GM19351 (cell line): ENCODE measurements at regions not wholly inside any gene's neighbourhood (a gene's known extent, or its start where the extent isn't known, plus 50 kb on each side); places are given as distances from the start of the nearest gene placed in this dataset.
"Not testable (repeated sequence)": the region's sequence is repeated elsewhere in the genome, so short reads cannot be mapped to it uniquely, and the experiment has no call there.

ENCODE experiments used
- ATAC-seq: cut with Tn5 transposase; IDR thresholded peaks from one replicate; pipeline ENCODE4 v1.9.1; 2021; ENCODE audit warnings: mild to moderate bottlenecking, moderate library complexity; ENCODE audit not compliant: unreplicated experiment

GRCh38 chr11:38060920-38061319 lies 1462.9 kb upstream of the RAG2 start:
- no peak for ATAC-seq

GRCh38 chr11:38060136-38060535 lies 1462.1 kb upstream of the RAG2 start:
- ATAC-seq: no peak

GRCh38 chr11:38046571-38047135 lies 1448.6 kb upstream of the RAG2 start:
- ATAC-seq: no peak

GRCh38 chr11:38043060-38043459 lies 1445.0 kb upstream of the RAG2 start:
- no peak for ATAC-seq

GRCh38 chr11:38038777-38039176 lies 1440.7 kb upstream of the RAG2 start:
- ATAC-seq: no peak

- ATAC-seq: no peak
These were observed 1421.2 kb upstream of the RAG2 start for GRCh38 chr11:38019072-38019775.

GRCh38 chr11:38014405-38014804 lies 1416.4 kb upstream of the RAG2 start:
- no peak for ATAC-seq

GRCh38 chr11:38013157-38013556 lies 1415.1 kb upstream of the RAG2 start:
- ATAC-seq: no peak

- ATAC-seq: no peak
These were observed 1413.5 kb upstream of the RAG2 start for GRCh38 chr11:38011496-38011895.

- ATAC-seq: no peak
These were observed 1411.9 kb upstream of the RAG2 start for GRCh38 chr11:38009932-38010331.

GRCh38 chr11:38006466-38006865 lies 1408.4 kb upstream of the RAG2 start:
- no peak for ATAC-seq

- no peak for ATAC-seq
These were observed 1407.6 kb upstream of the RAG2 start for GRCh38 chr11:38005597-38005996.

GRCh38 chr11:37999171-37999570 lies 1401.1 kb upstream of the RAG2 start:
- no peak for ATAC-seq

GRCh38 chr11:37995886-37996285 lies 1397.8 kb upstream of the RAG2 start:
- no peak for ATAC-seq

GRCh38 chr11:37988031-37988430 lies 1390.0 kb upstream of the RAG2 start:
- ATAC-seq: no peak

GRCh38 chr11:37984991-37985390 lies 1387.0 kb upstream of the RAG2 start:
- ATAC-seq: no peak

- ATAC-seq: no peak
These were observed 1380.6 kb upstream of the RAG2 start for GRCh38 chr11:37978647-37979046.

- ATAC-seq: no peak
These were observed 1375.9 kb upstream of the RAG2 start for GRCh38 chr11:37973941-37974340.

GRCh38 chr11:37972691-37973090 lies 1374.7 kb upstream of the RAG2 start:
- no peak for ATAC-seq

GRCh38 chr11:37969336-37969735 lies 1371.3 kb upstream of the RAG2 start:
- ATAC-seq: not testable (repeated sequence)

GRCh38 chr11:37968148-37968547 lies 1370.1 kb upstream of the RAG2 start:
- ATAC-seq: no peak

GRCh38 chr11:37967635-37968034 lies 1369.6 kb upstream of the RAG2 start:
- ATAC-seq: no peak

- ATAC-seq: no peak
These were observed 1365.4 kb upstream of the RAG2 start for GRCh38 chr11:37963440-37963839.
